HG02981 (cell line): ENCODE measurements at regions not wholly inside any gene's neighbourhood (a gene's known extent, or its start where the extent isn't known, plus 50 kb on each side); places are given as distances from the start of the nearest gene placed in this dataset.

Source experiments
- ATAC-seq: cut with Tn5 transposase; IDR thresholded peaks from one replicate; pipeline ENCODE4 v1.9.1; 2021; ENCODE audit warnings: mild to moderate bottlenecking, moderate library complexity; ENCODE audit not compliant: unreplicated experiment

- ATAC-seq = no peak
Observed at GRCh38 chr5:60277941-60278340, 384.4 kb upstream of the PDE4D start.

GRCh38 chr5:60274747-60275146 is 381.2 kb upstream of the PDE4D start:
- no peak for ATAC-seq

DNA sequence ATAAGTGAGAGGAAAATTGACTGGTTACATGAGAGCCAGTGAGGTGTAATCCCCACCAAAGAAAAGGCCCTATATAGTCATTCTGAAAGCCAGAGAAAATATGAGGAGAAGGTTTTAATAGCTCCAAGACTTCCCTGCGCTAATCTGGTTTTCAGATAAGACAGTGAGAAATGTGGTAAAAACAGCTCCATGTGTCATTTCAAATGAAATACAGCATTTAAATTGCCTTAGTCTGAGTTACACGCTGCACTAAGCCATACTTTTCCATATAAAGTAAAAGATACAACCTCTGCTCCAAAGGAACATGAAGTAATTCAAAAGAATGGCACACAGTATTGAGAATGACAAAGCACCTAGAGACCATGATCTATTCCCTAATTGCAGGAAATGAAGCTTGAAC is 378.0 kb upstream of the PDE4D start:
- no peak for ATAC-seq

- no peak for ATAC-seq
Observed at GRCh38 chr5:60267907-60268306, 374.4 kb upstream of the PDE4D start.

- no peak for ATAC-seq
Observed at GRCh38 chr5:60263346-60263745, 369.8 kb upstream of the PDE4D start.

- ATAC-seq = no peak
Observed at GRCh38 chr5:60262576-60263295, 369.2 kb upstream of the PDE4D start.

DNA sequence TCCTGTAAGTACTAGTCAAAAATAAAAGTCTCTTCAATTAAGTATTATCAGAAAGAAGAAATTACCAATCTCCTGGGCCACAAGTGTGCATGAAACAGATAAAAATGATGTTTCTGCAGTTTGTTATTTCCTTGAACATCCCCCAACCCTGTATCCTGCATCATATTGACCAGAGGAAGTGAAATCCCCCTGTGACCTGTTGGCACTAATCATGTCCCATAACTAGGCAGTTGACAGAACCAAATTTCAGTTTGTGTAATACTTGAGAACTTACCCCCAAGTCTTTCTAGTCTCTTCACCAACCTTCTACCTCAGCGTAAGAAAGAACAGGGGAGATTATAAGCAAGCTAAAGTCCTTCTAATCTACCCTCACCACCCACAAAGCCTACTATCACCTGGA is 368.2 kb upstream of the PDE4D start:
- ATAC-seq = no peak

DNA sequence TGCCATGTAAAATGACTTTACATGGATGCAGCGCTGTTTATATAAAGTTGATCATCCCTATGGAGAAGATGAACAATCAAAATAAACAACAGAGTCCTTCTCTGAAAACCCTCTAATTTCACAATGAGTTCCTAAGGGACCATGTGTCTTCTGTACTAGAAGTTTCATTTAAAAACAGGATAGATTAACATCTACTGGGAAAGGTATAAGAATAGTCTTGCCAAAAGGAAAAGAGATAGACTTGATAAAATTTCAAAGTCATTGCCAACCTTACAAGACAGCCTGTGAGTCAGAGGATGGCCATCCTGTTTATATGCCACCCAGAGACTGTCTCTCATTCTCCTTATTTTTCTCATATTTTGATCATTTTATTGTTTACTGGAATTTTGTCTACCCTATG is 367.1 kb upstream of the PDE4D start:
- ATAC-seq = no peak

DNA sequence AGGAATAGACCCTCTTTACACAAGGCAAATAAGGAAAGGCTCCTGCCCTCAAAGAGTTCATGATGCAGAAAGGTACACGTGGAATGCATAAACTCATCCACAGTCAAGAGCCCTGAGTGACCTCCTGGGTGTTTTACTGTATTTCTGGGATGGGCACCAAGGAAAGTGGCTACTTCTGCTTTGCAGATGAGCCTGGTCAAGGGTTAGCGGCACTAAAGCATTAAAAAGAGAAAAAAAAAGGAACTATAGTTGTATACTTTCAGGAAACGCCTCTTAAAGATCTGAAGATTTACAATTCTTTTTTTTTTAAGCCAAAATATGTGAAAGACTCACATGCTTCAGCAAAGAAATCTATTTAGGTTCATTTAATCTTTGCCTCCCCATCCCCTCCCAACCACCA is 366.2 kb upstream of the PDE4D start:
- no peak for ATAC-seq

- ATAC-seq = no peak
Observed at GRCh38 chr5:60257596-60258271, 364.2 kb upstream of the PDE4D start.

DNA sequence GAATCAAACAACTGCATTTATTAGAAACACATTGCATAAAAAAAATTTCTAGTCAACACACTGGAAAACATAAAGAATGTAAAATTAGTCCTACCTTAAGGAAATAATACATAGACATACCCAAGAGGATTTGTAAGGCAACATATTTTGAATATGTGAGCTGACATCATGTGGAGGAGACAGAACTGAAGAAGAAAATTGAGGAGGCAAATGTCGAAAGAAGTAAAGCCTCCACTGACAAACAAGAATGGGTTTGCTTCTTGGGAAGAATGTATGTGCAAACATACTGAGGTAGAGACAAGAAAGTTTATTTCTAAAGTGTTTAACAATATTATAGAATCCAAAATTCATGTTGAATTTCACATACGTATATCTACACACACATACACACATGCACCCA is 363.0 kb upstream of the PDE4D start:
- ATAC-seq = no peak

GRCh38 chr5:60248901-60249300 is 355.4 kb upstream of the PDE4D start:
- peak; percentile 92 for ATAC-seq

DNA sequence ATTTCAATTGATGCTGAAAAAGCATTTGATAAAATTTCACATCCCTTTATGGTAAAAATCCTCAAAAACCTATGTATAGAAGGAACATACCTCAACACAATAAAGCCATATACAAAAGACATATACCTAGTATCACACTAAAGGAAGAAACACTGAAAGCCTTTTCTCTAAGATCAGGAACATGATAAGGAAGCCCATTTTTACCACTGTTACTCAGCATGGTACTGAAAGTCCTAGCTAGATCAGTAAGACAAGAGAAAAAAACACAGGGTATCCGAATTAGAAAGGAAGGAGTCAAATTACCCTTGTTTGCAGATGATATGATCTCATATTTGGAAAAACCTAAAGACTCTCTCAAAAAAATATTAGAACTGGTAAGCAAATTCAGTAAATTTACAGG is 350.2 kb upstream of the PDE4D start:
- no peak for ATAC-seq

DNA sequence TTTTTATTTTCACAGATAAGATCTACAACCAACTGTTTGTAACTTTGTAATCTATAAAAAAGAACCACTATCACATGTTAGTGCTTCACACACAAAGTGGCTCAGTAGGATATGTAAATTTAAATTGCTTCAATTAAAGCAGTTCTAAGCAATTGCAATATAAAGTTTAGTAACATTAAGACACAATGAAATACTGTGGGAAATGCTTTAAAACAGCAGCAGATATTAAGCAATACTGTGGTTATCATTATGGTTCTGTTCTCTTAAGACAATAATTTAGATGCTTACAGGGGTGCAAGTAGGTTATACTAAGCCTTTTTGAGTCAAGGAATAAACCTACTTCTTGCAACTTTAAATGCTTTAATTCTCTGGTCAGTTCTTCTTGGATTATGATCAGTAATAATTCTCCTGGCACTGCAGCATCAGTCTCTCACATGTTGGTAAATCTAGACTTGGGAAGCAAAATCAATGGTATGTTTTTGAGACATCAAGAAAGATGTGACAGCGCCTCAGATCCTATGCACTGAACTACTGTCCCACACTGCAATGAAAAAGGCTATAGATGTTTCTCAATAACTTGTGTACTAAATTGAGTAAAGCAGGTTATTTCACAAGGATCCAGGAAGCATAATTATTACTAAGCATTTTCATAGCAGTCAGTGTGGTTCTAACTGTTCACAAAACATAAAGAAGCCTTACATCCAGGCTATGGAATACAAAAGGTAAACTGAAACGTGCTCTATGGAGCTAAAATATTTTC is 338.7 kb upstream of the PDE4D start:
- ATAC-seq = no peak

DNA sequence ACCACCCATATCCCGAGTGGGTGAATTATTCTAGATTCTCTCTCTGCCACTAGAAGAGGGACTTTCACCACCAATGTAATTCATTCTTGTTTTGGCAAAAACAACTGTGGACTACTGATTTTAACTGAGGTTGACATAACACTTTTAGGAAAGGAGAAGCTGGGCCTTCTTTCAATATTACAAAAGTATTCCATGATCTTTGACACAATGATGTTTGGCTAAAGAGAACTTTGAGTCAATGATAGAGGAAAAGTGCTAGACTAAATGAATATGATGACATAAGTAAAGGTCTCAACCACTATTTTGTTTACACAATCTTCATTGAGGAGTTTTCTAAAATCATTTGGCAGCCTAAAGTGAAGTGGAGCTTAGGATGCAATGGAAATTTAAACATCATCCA is 336.9 kb upstream of the PDE4D start:
- ATAC-seq = no peak

- no peak for ATAC-seq
Observed at GRCh38 chr5:60229691-60230185, 336.2 kb upstream of the PDE4D start.

DNA sequence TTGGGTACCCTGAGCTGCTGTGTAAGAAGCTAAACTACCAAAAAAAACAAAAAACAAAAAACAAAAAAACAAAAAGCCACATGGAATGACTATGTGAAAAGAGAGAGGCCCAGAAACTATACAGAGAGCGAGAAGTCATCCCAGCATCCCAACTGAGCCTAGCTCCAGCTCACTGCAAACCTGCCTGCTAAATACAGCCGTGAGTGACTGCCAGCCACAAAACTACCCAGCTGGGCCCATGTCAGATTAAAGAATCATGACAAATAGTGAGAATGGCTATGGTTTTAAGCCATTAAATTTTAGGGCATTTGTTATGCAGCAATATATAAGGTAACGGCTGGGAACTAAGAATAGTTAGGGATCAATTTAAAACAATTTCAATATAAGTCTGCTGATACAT is 335.1 kb upstream of the PDE4D start:
- no peak for ATAC-seq

DNA sequence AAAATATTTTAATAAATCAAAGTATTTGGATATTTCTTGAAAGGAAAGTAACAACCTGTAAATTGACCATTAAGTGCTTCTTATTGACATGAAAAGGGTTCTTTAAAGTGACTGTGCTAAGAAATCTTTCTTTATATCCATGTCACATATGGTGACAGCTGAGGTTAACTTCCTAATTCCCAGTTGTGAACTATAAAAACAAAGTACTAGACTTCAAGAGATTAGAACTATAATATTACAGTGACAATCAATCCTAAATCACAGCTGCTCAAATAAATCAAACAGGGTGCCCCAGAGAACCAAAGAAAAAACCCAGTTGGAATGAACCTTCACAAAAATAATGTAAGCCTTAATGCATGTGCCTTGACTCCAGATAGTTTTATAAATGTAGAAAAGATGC is 332.6 kb upstream of the PDE4D start:
- no peak for ATAC-seq

- no peak for ATAC-seq
Observed at GRCh38 chr5:60223342-60223741, 329.8 kb upstream of the PDE4D start.

- no peak for ATAC-seq
Observed at GRCh38 chr5:60219921-60220320, 326.4 kb upstream of the PDE4D start.

DNA sequence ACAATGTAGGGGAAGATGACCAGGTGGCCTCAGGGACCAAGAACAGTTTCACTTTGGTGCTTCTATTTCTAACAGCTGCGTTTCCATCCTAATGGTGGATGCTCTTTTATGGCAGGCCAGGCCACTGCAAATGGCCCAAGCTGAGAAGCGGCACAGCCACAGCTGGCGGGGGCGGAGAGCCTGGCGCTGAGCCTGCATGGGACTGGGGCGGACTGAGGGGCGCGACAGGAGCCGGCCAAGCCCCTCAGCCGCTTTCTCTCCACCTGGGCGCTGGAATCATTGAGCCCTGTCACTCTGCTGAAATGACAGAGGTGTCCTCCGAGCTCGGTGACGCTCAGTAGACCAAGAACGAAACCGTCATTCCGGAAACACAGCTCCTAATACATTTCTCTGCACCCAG is 317.3 kb upstream of the PDE4D start:
- no peak for ATAC-seq
